GM21619 (cell line): ENCODE measurements at regions not wholly inside any gene's neighbourhood (a gene's known extent, or its start where the extent isn't known, plus 50 kb on each side); places are given as distances from the start of the nearest gene placed in this dataset.
"Not testable (repeated sequence)": the region's sequence is repeated elsewhere in the genome, so short reads cannot be mapped to it uniquely, and the experiment has no call there.

Source experiments
- ATAC-seq: cut with Tn5 transposase; IDR thresholded peaks from one replicate; pipeline ENCODE4 v1.9.1; 2021; ENCODE audit not compliant: unreplicated experiment

GRCh38 chr21:35197992-35198431 lies 148.9 kb upstream of the RUNX1 start:
- no peak for ATAC-seq

- ATAC-seq = no peak
Observed at GRCh38 chr21:35197191-35197590, 148.1 kb upstream of the RUNX1 start.

- ATAC-seq = no peak
Observed at GRCh38 chr21:35196128-35196527, 147.0 kb upstream of the RUNX1 start.

GRCh38 chr21:35195232-35195631 lies 146.1 kb upstream of the RUNX1 start:
- no peak for ATAC-seq

- ATAC-seq = no peak
Observed at GRCh38 chr21:35191754-35192153, 142.7 kb upstream of the RUNX1 start.

- ATAC-seq = no peak
Observed at GRCh38 chr21:35191128-35191527, 142.0 kb upstream of the RUNX1 start.

- ATAC-seq = no peak
Observed at GRCh38 chr21:35190201-35190701, 141.1 kb upstream of the RUNX1 start.

- ATAC-seq = peak; percentile 96
Observed at GRCh38 chr21:35189077-35189863, 140.2 kb upstream of the RUNX1 start.

- ATAC-seq = not testable (repeated sequence)
Observed at GRCh38 chr21:35183389-35183788, 134.3 kb upstream of the RUNX1 start.

- ATAC-seq = no peak
Observed at GRCh38 chr21:35179990-35180540, 131.0 kb upstream of the RUNX1 start.

GRCh38 chr21:35178827-35179226 lies 129.7 kb upstream of the RUNX1 start:
- ATAC-seq = no peak

- ATAC-seq = no peak
Observed at GRCh38 chr21:35178098-35178497, 129.0 kb upstream of the RUNX1 start.

GRCh38 chr21:35172231-35172630 lies 123.1 kb upstream of the RUNX1 start:
- ATAC-seq = no peak

- ATAC-seq = no peak
Observed at GRCh38 chr21:35171385-35171784, 122.3 kb upstream of the RUNX1 start.

- ATAC-seq = no peak
Observed at GRCh38 chr21:35170818-35171217, 121.7 kb upstream of the RUNX1 start.

- no peak for ATAC-seq
Observed at GRCh38 chr21:35170244-35170643, 121.1 kb upstream of the RUNX1 start.

GRCh38 chr21:35169574-35169973 lies 120.5 kb upstream of the RUNX1 start:
- no peak for ATAC-seq

GRCh38 chr21:35168735-35169134 lies 119.6 kb upstream of the RUNX1 start:
- no peak for ATAC-seq

- ATAC-seq = no peak
Observed at GRCh38 chr21:35164971-35165483, 115.9 kb upstream of the RUNX1 start.

GRCh38 chr21:35164380-35164779 lies 115.3 kb upstream of the RUNX1 start:
- no peak for ATAC-seq

- ATAC-seq = no peak
Observed at GRCh38 chr21:35163411-35163810, 114.3 kb upstream of the RUNX1 start.

GRCh38 chr21:35162831-35163230 lies 113.7 kb upstream of the RUNX1 start:
- ATAC-seq = no peak
